D721Med (cell line): ENCODE measurements at regions not wholly inside any gene's neighbourhood (a gene's known extent, or its start where the extent isn't known, plus 50 kb on each side); places are given as distances from the start of the nearest gene placed in this dataset.

Experiments used
- DNase-seq: peaks from one replicate; pipeline ENCODE4 v3.0.0; 2011; ENCODE audit warnings: low spot score; ENCODE audit not compliant: insufficient read length
- FAIRE-seq: peaks from 2 replicates; lab custom pipeline; 2011; peaks lifted over from hg19 to GRCh38; lab: Jason Lieb, UNC
- CTCF ChIP-seq: IDR thresholded peaks from 2 replicates; pipeline ENCODE4 v1.5.1; 2012; ENCODE audit warnings: mild to moderate bottlenecking, control low read depth; ENCODE audit not compliant: insufficient read depth; ENCODE audit errors: missing control alignments

- DNase-seq (no peak), FAIRE-seq (no peak)
- no peak for TF ChIP-seq CTCF
Measured at GRCh38 chr3:22609139-22609538, 594.0 kb upstream of the UBE2E2 start.

- FAIRE-seq: no peak
- DNase-seq: no peak
- TF ChIP-seq CTCF: no peak
Measured at GRCh38 chr3:22612927-22613326, 590.2 kb upstream of the UBE2E2 start.

- no peak for FAIRE-seq
- no peak for DNase-seq
- TF ChIP-seq CTCF: no peak
Measured at GRCh38 chr3:22615790-22616189, 587.3 kb upstream of the UBE2E2 start.

GRCh38 chr3:22617372-22617771 is 585.8 kb upstream of the UBE2E2 start:
- DNase-seq (no peak), FAIRE-seq (no peak)
- no peak for TF ChIP-seq CTCF

GRCh38 chr3:22620498-22620897 is 582.6 kb upstream of the UBE2E2 start:
- no peak for DNase-seq
- no peak for FAIRE-seq
- TF ChIP-seq CTCF: no peak

- no peak for FAIRE-seq
- TF ChIP-seq CTCF: no peak
Measured at GRCh38 chr3:22621205-22621809, 581.8 kb upstream of the UBE2E2 start.

GRCh38 chr3:22627993-22628499 is 575.1 kb upstream of the UBE2E2 start:
- no peak for FAIRE-seq
- no peak for TF ChIP-seq CTCF
- DNase-seq: no peak

More at GRCh38 chr3:22621205-22621809, 581.8 kb upstream of the UBE2E2 start:
- DNase-seq: no peak
